ENCODE measurements at regions not wholly inside any gene's neighbourhood (a gene's known extent, or its start where the extent isn't known, plus 50 kb on each side); places are given as distances from the start of the nearest gene placed in this dataset.
"Not testable (repeated sequence)": the region's sequence is repeated elsewhere in the genome, so short reads cannot be mapped to it uniquely, and the experiment has no call there.

DNA sequence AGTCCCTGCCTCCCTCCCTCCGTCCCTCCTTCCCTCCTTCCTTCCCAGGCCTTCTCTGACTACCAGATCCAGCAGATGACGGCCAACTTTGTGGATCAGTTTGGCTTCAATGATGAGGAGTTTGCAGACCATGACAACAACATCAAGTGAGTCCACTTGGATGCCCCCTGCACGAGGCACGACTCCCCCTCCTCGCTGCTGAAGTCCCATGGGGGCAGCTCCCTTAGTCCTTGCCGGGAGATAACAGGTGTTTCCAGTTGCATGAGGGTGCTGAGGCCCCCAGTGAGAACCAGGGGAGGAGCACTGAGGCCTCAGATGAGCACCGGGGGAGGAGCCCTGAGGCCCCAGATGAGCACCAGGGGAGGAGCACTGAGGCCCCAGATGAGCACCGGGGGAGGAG lies 200.0 kb downstream of the LIPI start:
- DNase-seq (ENCODE audit: low read depth), result no peak
- no peak overlapping the region for H3K4me3 ChIP-seq (ENCODE audit: low read depth, low read length)
- TF ChIP-seq, protein P1, sequence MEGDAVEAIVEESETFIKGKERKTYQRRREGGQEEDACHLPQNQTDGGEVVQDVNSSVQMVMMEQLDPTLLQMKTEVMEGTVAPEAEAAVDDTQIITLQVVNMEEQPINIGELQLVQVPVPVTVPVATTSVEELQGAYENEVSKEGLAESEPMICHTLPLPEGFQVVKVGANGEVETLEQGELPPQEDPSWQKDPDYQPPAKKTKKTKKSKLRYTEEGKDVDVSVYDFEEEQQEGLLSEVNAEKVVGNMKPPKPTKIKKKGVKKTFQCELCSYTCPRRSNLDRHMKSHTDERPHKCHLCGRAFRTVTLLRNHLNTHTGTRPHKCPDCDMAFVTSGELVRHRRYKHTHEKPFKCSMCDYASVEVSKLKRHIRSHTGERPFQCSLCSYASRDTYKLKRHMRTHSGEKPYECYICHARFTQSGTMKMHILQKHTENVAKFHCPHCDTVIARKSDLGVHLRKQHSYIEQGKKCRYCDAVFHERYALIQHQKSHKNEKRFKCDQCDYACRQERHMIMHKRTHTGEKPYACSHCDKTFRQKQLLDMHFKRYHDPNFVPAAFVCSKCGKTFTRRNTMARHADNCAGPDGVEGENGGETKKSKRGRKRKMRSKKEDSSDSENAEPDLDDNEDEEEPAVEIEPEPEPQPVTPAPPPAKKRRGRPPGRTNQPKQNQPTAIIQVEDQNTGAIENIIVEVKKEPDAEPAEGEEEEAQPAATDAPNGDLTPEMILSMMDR (IDR thresholded peaks at IDR 0.05; ENCODE audit: insufficient read depth, low read depth, low read length, missing control alignments), result no peak

GRCh38 chr21:14009990-14010389 lies 200.8 kb downstream of the LIPI start:
- DNase-seq (ENCODE audit: low read depth), result not testable (repeated sequence)

DNA sequence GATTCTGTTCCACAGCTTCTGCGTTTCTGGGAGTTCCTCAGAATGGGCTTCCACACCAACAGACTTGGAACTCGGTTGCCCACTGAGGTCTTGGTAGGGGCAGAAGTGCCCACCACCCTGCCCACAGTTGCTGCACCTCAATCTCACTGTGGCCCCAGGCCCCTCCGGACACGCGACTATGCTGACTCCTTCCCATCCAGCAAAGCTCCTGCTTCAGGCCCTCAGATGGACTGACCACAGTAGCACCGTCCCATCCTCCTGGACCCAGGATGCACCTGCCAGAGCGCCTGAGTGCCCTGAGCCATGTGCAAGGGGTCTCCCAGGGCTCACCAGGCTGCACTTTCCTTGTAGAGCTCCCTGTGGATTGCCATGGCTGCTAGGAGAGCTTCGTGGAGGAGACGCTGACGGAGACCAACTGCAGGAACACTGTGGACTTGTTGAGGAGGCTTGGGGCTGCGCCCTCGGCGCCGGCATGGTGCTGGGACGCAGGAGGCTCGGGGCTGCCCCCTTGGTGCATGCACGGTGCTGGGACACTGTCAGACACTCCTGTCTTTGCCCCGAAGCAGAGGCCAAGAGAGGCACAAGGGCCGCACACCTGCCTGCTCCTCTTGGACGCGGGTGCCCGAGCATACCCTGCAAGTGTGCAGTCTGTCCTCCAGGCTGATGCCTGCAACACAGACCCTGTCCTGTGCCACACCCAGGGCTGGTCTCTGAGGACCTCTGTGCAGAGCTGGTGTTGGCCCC lies 201.3 kb downstream of the LIPI start:
- DNase-seq (ENCODE audit: low read depth); H3K4me3 ChIP-seq (ENCODE audit: low read depth, low read length): not testable (repeated sequence)

More at GRCh38 chr21:14009990-14010389, 200.8 kb downstream of the LIPI start:
- not testable (repeated sequence) for H3K4me3 ChIP-seq (ENCODE audit: low read depth, low read length)

GRCh38 chr21:14008436-14008835 lies 202.3 kb downstream of the LIPI start:
- DNase-seq (ENCODE audit: low read depth), result not testable (repeated sequence)

DNA sequence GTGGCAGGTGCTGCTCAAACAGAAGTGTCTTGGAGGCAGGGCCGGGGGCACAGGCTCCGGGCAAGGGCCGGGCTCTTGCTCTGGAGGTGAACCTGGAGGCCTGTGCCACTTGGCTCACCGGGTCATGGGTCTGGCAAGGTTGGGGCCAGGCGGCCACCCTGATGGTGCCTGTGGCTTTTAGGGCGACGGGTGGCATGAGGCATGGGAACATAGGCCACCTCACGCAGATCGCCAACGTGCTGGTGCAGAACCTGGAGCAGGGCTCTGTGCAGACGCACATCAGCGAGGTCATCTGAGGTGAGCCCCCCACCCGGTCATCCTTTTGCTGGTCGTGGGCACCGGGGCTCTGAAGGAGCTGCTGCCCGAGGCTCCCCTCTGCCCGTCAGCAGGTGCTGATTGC lies 202.7 kb downstream of the LIPI start:
- DNase-seq (ENCODE audit: low read depth); H3K4me3 ChIP-seq (ENCODE audit: low read depth, low read length): not testable (repeated sequence)

More at GRCh38 chr21:14008436-14008835, 202.3 kb downstream of the LIPI start:
- H3K4me3 ChIP-seq (ENCODE audit: low read depth, low read length), result not testable (repeated sequence)

DNA sequence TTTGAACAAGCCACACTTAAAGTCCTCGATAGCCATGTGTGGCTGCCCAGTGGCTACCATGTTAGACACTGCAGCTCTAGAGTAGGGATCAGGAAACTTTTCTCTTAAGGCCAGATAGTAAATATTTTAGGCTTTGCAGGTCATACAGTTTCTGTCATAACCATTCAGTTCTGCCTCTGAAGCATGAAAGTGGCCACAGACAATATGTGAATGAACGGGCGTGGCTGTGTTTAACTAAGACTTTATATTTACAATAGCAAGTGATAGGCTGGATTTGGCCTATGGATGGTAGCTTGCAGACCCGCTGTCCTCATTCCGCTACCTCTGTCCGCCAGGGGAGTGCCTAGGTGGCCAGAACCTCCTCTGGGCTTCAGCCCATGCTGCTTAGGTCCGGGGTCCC lies 204.6 kb downstream of the LIPI start:
- H3K4me3 ChIP-seq (ENCODE audit: low read depth, low read length); DNase-seq (ENCODE audit: low read depth): not testable (repeated sequence)

GRCh38 chr21:13986996-13987958 lies 223.5 kb downstream of the LIPI start:
- not testable (repeated sequence) for DNase-seq (ENCODE audit: low read depth); H3K4me3 ChIP-seq (ENCODE audit: low read depth, low read length)

GRCh38 chr21:13985865-13986863 lies 224.6 kb downstream of the LIPI start:
- not testable (repeated sequence) for DNase-seq (ENCODE audit: low read depth); H3K4me3 ChIP-seq (ENCODE audit: low read depth, low read length)

DNA sequence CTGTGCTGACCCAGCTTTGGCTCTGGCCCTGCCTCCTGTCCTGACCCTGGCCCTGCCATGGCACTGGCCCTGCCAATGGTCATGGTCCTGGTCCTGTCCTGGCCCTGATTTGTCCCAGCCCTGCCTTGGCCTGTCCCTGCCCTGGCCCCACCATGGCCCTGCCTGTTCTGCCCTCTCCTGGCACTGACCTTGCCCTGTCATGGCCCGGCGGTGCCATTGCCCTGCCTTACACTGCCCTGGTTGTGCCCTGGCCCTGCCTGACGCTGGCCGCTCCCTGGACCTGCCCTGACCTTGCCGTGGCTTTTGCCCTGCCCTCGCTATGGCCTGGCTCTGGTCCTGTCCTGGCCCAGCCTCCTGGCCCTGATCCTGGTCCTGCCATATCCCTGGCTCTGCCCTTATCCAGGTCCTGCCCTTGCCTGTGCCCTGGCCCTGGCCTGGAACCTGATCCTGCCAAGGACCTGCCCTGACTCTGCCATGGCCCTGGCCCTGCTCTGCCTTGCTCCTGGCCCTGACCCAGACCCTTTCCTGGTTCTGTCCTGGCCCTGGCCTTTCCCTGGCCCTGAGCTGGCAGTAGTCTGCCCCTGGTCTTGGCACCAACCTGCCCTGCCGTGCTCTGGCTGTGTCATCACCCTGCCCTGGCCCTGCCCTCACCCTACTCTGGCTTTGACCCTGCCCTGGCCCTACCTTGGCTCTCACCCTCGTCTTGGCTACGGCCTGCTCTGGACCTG lies 225.5 kb downstream of the LIPI start:
- DNase-seq (ENCODE audit: low read depth), result not testable (repeated sequence)

GRCh38 chr21:13984728-13985127 lies 226.0 kb downstream of the LIPI start:
- H3K4me3 ChIP-seq (ENCODE audit: low read depth, low read length); DNase-seq (ENCODE audit: low read depth): not testable (repeated sequence)

More for the DNA sequence above, 225.5 kb downstream of the LIPI start:
- H3K4me3 ChIP-seq (ENCODE audit: low read depth, low read length), result not testable (repeated sequence)

GRCh38 chr21:13981176-13982087 lies 229.3 kb downstream of the LIPI start:
- not testable (repeated sequence) for H3K4me3 ChIP-seq (ENCODE audit: low read depth, low read length); DNase-seq (ENCODE audit: low read depth)

Measured in GM12865 (cell line).